ENCODE measurements at regions not wholly inside any gene's neighbourhood (a gene's known extent, or its start where the extent isn't known, plus 50 kb on each side); places are given as distances from the start of the nearest gene placed in this dataset.

DNA sequence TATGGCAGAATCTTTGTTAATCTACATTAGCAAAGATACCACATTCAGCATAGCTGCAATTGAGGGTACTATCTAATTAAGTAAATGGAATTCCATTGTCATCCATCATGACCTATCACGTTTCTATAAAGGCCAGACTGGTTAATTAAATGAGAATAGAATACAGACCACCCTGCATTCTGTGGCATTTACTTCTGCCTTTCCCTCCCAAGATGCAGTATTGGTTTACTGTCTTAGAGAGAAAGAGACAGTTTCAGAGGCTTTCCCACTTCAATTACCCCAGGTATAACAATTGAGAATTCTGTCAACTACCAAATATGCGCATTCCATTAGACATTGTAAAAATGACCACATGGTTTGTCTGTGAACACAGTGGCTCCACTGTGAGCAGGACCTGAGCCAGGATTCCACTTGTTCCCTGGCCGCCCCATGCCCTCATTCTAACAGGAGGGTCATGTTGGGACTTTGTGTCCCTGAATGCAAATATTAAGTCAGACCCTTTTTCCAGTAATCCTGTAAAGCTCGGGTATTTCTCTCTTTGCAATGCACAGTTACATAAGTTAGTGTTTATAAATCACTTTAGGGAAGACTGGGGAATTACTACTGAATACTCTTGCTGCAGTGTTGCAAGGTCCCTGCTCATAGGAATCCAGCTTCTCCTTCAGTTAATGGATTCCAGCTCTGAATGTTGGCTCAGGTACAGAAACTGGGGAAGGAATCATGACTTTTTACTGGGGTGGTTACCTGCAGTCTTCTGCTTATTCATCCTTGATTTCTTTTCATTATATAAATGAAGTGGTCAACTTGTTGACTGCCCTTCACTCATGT is 261.0 kb downstream of the PDGFC start:
- DNase-seq = no peak

DNA sequence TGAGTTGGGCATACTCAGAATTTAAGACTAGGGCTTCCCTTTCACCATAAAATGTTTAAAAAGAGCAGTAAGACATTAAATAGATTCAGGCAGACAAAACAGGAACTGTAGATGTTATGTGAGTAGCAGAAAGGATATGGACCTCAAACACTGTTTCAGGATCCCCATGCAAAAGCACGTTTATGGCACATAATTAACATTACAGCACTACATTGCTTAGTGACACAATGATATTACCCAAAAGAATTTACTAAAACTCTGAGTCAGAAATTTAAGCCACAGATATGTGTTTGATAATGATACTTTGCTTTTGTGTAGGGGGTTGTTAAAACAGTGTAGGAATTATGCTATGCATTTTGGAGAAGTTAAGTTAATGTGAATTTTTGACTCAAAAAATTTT is 266.3 kb downstream of the PDGFC start:
- DNase-seq = no peak

DNA sequence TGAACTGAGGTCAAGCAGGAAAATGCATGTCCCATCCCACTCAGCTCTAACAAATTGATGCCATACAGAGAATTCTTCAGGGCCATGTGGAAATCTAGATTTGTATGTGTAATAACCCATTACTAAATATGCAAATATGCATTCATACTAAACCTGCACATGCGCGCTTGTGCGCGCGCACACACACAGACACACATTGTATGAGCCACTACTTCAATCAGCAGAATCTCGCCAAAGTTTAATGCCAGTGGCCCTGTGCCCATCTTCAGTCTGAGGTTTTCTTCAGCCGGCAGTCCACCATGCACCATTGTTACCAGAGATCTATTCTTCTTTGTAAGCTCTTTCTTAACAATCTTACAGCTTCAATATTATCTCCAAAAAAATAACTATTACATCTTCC is 276.4 kb downstream of the PDGFC start:
- no peak for DNase-seq

DNA sequence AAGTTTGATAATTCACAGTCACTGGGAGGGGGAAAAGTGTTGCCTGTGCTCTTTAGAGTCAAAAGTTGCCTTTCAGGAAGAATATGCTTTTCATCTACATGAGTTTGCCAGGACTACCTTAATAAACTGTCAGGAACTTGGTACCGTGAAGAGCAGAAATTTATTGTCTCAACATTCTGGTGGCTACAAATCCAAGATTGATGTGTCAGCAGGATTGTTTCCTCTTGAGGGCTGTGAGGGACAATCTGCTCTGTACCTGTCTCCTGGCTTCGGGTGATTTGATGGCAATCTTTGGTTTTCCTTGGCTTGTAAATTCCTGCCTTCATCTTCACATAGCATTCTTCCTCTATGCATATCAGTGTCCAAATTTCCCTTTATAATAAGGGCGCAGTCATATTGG is 277.2 kb downstream of the PDGFC start:
- DNase-seq = no peak

DNA sequence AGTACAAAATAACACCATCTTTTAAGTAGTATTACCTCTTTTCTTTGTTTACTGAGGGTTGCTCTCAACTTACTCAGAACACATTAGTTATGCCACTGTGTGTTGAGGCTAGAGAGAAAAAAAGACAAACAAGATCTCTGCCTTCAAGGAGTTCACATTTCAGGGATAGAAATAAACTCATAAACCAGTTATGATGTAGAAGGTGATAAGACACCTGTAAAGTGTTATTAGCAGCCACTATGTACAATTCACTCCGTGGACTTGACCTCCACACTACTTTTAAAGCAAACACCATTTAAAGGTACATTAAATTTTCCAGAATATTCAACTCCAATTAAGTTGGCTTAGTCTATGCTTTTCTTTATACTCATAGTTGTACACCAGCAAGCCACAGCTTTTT is 278.0 kb downstream of the PDGFC start:
- DNase-seq = no peak

DNA sequence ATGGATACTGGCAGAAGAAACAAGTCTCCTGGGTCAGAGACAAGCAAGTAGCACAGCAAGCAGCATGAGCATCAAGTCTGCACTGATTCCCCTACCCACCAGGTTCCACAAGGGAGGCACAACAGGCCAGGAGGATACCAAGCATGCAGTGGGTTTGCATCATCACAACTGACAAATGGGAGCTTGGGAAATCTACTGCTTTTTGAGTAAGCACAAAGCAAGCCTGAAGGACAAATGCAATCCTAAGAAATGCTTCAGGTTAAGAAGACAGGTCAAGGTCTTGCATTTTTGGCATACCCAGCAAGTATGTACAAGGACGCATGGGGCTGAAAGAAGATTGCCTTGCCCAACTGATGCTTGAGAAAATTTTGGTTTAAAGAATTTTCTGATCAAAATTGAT is 279.6 kb downstream of the PDGFC start:
- DNase-seq = no peak

DNA sequence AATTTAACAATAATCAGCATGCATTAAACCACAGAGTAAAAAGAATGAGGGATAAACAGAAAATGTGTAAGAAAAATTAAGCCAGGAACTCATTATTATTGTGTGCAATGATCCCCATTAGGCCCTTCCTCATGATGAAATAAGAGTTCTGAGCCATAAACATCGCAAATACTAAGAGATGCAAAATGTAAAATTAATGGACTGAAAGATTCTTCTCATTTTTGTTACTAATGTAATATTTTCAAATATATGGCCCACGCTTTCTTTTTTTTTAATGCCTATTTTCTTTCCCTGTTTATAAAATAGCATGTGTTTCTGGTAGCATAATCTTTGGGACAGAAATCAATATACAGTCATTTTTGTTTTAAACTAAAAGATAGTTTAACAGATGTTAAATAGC is 281.0 kb downstream of the PDGFC start:
- DNase-seq = no peak

DNA sequence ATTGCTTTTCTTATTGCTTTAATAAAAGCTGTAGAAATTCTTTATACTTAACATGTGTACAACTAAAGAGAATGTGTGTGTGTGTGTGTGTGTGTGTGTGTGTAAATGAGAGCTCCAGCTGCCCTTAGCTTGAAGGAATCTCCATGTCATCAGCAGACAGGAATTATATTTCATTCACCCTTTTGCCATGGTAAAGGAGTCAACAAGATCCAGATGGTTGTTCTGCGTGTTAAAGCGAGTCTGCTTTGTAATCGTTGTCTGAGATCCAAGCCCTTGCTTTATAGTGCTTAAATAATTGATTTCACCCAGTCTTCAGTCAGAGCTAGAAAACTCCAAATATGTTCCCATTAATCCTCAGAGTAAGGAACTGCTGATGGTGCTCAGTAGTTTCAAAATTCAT is 285.5 kb downstream of the PDGFC start:
- DNase-seq = no peak

DNA sequence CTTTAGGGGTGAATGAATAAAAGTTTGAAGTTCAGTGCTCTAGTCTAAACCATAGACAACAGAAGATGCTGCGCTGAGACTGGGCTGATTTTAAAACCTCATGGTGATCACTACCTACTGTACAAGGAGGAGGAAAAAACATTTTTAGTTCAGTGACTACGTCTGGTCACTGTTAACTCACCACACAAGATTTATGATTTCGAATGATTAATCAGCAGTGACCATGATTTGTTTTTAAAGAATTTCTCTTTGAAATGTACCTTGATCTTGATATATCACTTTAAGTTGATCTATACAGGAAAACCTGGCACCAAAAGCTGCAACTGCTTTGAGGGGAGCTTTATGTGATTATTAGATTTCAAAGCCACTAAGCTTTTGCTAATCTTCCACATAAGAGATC is 286.3 kb downstream of the PDGFC start:
- no peak for DNase-seq

DNA sequence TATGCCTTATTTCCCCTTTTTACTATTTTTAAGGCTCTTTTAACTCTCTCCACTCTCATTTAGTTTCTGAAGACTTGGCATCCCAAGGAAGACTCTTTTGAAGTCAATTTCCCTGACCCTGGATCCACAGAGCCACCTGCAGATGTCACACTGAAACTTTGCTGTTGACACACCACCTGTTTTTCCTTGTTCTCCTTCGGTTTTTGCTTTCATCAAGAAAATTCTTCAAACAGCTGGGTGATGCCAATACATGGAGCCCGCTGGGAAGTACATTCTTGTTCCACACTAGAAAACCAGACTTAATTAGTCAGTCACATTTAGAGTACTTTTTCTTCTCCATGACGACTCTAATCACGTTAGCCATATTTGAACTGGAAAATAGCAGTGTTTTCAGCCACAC is 293.9 kb downstream of the PDGFC start:
- no peak for DNase-seq

DNA sequence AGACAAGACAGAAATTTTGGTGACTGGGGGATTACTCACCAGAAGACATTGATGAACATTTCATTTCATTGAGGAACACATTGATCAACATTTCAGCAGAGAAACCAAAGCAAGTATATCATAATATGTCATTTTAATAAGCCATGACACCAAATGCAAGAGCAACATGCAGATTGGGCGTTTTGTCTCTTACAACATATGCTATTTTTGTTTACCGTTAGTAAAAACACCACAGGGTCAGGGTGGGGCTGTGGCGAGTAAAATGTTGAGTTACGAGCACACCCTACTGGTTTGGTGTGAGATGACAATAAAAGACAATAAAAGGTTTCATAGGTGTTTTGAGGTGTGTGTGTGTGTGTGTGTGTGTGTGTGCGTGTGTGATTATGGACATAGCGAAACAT is 294.5 kb downstream of the PDGFC start:
- no peak for DNase-seq

DNA sequence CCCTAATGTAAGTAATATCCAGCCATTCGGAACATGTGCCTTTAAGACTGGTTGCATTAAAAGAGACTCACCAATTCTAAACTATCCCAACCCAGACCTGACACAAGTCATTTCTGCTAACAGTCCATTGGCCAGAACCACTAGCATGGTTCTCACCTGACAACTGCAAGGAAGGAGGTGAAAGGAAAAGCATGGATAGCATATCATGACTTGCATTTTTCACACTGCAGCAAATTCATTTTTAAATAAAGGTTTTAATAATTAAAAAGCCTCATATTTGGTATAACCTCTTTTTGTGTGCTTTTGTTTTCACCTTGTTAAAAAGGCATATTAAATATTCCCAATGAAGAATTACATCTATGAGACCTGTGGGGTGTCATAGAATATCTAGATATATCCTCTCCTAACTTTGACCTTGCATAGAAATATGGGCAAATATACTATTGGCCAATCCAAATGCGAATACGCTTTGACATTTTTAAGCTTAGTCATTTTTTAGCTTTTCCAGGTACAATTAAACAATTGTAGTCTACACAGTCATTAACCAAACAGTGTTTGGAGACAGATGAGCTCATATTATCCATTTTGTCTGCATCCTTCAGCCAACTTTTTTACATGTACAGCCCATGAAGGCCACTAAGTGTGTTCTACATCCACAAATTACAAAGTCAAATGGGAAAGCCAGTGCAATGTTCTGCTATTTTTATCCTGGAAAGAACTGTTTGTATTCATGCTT is 295.3 kb downstream of the PDGFC start:
- DNase-seq = no peak

DNA sequence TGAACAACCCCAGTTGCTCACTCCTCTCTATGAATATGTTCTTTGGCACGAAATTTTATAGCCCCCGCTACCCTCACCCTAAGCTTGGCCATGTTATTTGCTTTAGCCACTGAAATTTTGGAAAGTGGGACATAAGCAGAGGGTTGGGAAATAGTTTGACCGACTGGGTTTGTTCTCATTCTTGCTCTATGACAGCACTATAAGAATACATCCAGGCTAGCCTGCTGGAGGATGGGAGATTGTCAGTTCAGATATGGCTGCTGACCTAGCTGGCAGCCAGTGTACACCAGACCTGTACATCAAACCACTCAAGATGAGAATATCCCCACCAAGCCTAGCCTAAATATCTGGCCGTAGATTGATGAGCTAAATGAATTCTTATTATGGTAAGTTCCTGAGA is 298.1 kb downstream of the PDGFC start:
- no peak for DNase-seq

DNA sequence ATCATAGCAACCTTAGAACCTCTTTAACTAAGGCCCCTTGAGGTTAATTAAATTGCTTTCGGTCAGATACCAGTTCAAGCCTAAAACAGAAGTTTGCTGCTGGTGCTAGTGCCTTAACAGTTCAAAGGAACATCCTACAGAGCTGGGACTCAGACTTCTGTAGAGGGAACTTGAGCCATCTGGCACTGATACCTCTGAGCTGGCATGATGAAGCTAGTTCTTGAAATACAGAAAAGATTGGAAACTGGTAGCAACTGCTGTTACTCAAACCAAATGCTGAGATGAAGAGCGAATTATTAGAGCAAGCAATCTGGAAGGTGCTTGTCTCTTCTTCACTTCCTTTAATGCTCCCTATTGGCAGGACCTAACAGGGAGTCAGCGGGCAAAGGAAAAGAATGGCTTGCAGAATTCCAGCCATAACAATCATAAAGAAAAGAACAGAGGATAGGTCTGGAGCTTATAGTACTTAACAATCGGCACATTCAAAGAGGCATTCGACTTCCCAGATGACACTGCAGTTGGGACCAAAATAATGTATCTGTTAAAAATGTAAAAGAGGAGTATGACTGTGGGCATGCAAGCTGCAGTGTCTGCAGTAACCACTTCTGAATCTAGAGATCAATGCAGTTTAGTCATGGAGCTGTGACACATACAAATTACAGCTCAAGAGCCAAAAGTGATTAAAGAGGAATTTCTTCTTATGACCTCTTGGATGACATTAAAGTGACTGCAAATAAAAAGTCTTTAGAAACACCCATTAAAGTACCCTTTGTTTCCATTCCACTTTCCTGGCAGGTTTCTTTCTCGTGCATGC is 298.9 kb downstream of the PDGFC start:
- no peak for DNase-seq

DNA sequence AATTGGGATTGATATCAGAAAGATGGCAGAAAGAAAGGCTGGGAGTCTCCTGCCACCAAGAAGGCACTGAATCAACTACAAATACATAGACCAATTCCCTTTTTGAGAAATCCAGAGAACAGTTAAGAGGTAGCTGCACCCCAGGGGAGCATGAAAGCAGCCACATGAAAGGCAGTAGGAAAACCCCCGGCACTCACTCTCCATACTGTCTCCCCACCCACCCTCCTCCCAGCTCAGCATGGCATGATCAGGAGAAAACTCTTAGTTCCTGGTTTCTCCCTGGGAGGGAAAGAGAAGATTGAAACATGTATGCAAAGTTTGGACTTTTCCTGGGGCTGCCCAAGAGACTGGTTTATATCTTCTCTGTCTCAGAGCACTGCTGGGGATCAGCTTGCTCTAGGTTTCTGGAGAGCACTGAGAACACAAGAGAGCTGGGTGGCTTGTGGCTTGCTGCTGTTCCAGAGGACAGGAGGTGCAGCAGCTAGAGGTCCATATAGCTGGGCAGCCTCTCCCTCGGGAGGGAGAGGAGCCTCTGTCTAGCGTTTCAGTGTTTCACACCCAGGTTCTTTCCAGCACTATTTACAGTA is 305.7 kb downstream of the PDGFC start:
- DNase-seq = no peak

DNA sequence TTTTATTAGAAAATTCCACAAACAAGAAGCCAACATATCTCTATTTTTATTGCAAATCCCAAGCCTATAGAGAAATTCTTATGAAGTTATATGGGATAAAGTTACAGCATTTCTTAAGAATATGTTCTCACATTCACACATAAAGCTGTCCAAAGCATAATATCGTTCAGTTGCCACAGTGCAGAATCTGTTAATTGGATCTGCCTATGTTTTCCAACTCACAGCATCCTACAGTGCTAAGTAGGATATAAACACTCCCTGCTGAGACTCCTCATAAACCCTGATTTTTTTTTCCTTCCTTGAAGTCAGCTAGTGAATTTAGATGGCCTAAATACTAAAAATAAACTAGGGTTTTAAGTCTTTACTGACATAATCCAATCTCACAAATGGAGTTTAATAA is 307.9 kb downstream of the PDGFC start:
- DNase-seq = no peak

DNA sequence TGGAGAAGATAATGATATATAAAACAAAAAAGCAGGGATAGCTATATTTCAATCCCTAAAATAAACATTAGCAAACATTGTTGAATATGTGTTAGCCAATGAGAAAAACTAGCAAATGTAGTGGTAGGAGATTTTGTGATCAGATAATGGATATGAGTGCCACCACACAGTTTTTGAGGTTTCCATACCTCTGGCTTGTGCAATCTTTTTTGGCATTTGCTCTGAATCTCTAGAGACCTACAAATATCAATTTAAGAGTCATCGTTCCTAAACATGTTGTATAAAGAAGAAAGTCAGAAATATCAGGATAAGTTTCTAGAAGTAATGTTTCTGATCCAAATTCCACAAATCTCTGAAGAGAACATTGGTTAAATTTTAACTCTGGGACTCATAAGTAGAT is 308.7 kb downstream of the PDGFC start:
- DNase-seq = no peak

DNA sequence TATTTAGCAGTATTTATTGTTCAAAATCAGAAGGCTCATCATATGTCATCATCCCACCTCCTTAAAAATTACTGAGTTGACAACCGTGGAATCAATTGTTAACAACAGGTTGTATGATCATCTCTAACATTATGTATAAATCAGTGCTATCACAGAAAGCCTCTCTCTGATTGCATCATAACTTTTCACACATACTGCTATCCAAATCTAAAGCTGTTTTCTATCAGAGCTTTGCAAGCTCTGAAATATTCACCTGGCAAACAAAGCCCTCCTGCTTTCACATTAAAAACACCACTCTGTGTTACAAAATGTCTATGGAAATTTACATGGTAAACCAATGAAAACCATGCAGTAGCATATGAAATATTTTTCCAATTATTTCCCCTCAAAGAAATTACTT is 310.0 kb downstream of the PDGFC start:
- DNase-seq = no peak

DNA sequence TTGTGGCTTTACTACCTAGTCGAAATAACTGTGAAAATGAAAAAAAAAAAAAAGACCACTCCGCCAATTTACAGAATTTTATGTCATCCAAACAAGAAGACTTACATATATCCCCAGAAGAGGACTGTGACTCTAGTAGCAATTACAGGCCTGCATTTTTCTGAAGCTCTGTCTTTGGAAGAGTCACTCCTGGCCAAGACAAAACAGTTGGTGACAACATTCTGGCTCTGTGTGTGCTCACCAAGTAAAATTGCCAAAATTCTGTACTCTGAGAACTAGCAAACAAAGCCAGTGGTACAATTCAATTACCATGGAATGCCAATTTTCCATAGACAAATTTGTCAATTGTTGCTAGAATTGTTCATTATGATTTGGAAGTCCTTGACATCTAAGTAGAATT is 311.1 kb downstream of the PDGFC start:
- no peak for DNase-seq

DNA sequence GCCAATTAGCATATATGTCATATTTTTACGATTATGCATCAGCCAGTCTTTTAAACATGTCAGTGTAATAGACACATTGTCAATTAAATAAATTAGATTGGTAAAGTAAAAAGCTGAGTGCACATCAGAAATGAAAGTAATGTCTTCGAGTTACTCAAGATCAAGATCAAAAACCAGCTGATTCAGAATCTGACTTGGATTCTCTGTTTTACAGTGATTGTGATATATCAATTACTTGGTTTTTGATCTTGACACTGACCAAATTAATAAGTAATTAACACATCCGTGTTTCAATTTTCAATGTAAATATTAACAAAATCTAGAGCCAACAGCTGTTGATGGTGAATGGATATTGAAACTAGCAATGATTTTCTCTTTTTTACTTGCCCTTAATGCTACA is 311.6 kb downstream of the PDGFC start:
- no peak for DNase-seq

DNA sequence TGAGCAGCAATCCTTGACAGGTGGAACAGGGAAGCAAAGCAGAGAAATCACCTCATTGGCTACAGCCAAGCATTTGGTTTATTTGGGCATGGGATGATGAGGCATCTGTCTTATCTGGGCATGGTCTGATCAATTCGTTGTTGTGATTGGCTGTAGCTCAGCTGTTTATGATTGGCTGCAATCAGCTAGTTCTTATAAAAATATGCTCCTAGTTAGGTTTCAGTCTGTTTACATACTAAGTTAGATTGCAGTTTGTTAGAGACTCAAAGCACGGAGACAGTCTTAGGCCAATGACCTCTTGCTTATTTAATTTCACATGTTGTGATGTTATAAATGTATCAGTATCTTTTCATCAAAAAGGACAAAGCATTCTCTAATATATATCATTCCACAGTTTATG is 312.0 kb downstream of the PDGFC start:
- no peak for DNase-seq

DNA sequence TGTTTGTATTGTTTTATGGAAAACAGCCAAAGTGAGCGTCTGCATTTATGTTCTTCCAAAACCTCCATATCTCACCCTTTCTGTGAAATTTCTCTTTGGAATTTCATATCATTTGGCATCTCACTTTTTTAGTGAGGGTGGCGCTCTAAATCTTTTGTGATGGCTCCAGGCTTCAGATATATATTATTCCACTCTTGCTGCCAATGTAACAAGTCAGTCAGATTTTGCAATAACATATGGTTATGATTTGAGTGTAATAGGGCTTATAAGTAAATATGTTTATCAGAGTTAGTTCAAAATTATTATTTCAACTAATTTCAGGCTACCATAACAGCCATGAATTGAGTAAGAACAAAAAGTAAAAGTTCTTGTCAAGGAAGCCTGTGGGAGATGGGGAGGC is 314.7 kb downstream of the PDGFC start:
- no peak for DNase-seq

DNA sequence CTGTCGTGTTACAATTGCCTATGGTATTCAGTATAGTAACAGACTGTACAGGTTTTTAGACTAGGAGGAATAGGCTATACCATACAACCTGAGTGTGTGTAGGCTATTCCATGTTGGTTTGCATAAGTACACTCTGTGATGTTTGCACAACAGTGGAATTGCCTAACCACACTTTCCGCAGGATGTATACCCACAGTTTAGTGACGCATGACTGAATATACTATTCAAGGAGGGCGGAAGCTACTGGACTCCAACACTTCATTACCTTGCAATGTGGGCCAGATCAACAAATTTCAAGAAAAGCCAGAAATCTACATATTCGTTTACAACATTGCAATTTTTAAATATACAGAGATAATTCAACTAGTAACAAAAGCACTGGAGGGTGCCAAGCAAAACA is 317.2 kb downstream of the PDGFC start:
- DNase-seq = no peak

Measured in suppressor macrophage treated with lipopolysaccharide for 4 hours (primary cell).